Caco-2 (cell line): ENCODE measurements at regions not wholly inside any gene's neighbourhood (a gene's known extent, or its start where the extent isn't known, plus 50 kb on each side); places are given as distances from the start of the nearest gene placed in this dataset.

Experiments
- BruUV-seq: library from RNA; stranded (reverse); fragments of 400-500 nt; replicated peaks from 2 replicates; lab custom pipeline; 2021; lab: Mats Ljungman, UMichigan
- CTCF ChIA-PET: fragments of 300-600 bp; sonication (Branson Sonifier 250); formaldehyde crosslinking; loops from one replicate; lab custom pipeline; 2022; ENCODE audit warnings: antibody characterized with exemption; lab: Charles Lee
- POLR2A ChIA-PET: fragments of 300-600 bp; sonication (Branson Sonifier 250); formaldehyde crosslinking; loops from one replicate; lab custom pipeline; 2022; ENCODE audit warnings: antibody characterized with exemption; lab: Charles Lee
- DNase-seq, 2 experiments: peaks; one replicate each; pipeline versions ENCODE4 v3.0.0 to v3.0.0-alpha.2; 2020 to 2022
- H3K27me3 ChIP-seq: replicated peaks from 2 replicates; pipeline ENCODE4 v1.6.0; 2011; ENCODE audit warnings: low read length; ENCODE audit not compliant: control insufficient read depth, insufficient read depth
- H3K36me3 ChIP-seq: 2 replicates; pipeline ENCODE4 v1.5.1; 2011; ENCODE audit warnings: low read length; ENCODE audit not compliant: control insufficient read depth, insufficient read depth
- H3K4me1 ChIP-seq: fragments of 250-450 bp; sonication (Bioruptor Pico); 2 replicates; pipeline ENCODE4 v1.5.1; 2020; ENCODE audit warnings: mild to moderate bottlenecking
- H3K4me3 ChIP-seq: 2 replicates; pipeline ENCODE4 v1.5.1; 2011; ENCODE audit warnings: low read depth, mild to moderate bottlenecking, control low read depth, low read length
- H3K9me3 ChIP-seq: fragments of 250-450 bp; sonication (Bioruptor Pico); 2 replicates; pipeline ENCODE4 v1.5.1; 2020; ENCODE audit warnings: mild to moderate bottlenecking, moderate library complexity
- H3K27ac Mint-ChIP-seq: one replicate; pipeline ENCODE4 v1.8.0; 2022; ENCODE audit warnings: mixed read lengths; ENCODE audit not compliant: unreplicated experiment
- H3K27me3 Mint-ChIP-seq: one replicate; pipeline ENCODE4 v1.8.0; 2022; ENCODE audit warnings: mixed read lengths; ENCODE audit not compliant: insufficient read depth, unreplicated experiment
- H3K36me3 Mint-ChIP-seq: one replicate; pipeline ENCODE4 v1.8.0; 2022; ENCODE audit warnings: mild to moderate bottlenecking, mixed read lengths; ENCODE audit not compliant: insufficient read depth, unreplicated experiment
- H3K4me1 Mint-ChIP-seq: one replicate; pipeline ENCODE4 v1.8.0; 2022; ENCODE audit warnings: low read depth, mixed read lengths; ENCODE audit not compliant: unreplicated experiment
- H3K4me3 Mint-ChIP-seq: one replicate; pipeline ENCODE4 v1.8.0; 2022; ENCODE audit warnings: mild to moderate bottlenecking, moderate library complexity, mixed read lengths; ENCODE audit not compliant: unreplicated experiment
- H3K9me3 Mint-ChIP-seq: one replicate; pipeline ENCODE4 v1.8.0; 2022; ENCODE audit warnings: mixed read lengths; ENCODE audit not compliant: unreplicated experiment
- CTCF ChIP-seq, 2 experiments: fragments of 200-600 bp in 1 of 2; IDR thresholded peaks; 1 replicate in 1 of 2; 2 replicates in 1 of 2; pipeline versions ENCODE4 v1.5.1 to v1.8.0; 2011 to 2022; ENCODE audit warnings: antibody characterized with exemption in 1 of 2, control low read depth in 1 of 2, inconsistent platforms in 1 of 2, low read depth in 1 of 2, low read length in 1 of 2, mild to moderate bottlenecking in 1 of 2, moderate library complexity in 1 of 2; ENCODE audit not compliant: insufficient read depth in 1 of 2, severe bottlenecking in 1 of 2, unreplicated experiment in 1 of 2
- intact Hi-C: fragments of 100-400 bp; cut with micrococcal nuclease; formaldehyde crosslinking; loops from one replicate; pipeline ENCODE4 v1.10.0; 2022; ENCODE audit not compliant: unreplicated experiment

GRCh38 chr7:142439739-142440138, 181.9 kb upstream of the PRSS58 start:
- POLR2A ChIA-PET = no interaction called here
- Histone ChIP-seq H3K27me3 (no peaks in the 10 kb centered on the region), H3K4me1 (peaks cover 12% of the 10 kb centered on the region; the same call in 1 of the 2 replicates), H3K9me3 (no peaks in the 10 kb centered on the region), H3K36me3 (no peaks in the 10 kb centered on the region), H3K4me3 (no peak overlapping the region)
- no peak for TF ChIP-seq CTCF (IDR thresholded peaks at IDR 0.05; ENCODE audit: insufficient read depth in 1 of 2, low read depth in 1 of 2, low read length in 1 of 2, severe bottlenecking in 1 of 2, unreplicated experiment in 1 of 2)
- no peak overlapping the region for H3K27ac Mint-ChIP-seq
- intact Hi-C loops = no loop called here
- peaks cover 3% of the 10 kb centered on the region for H3K27me3 Mint-ChIP-seq
- DNase-seq = no peak
- H3K9me3 Mint-ChIP-seq = no peaks in the 10 kb centered on the region
- no TSS peak for BruUV-seq
- no peaks in the 10 kb centered on the region for H3K36me3 Mint-ChIP-seq
- peaks cover 16% of the 10 kb centered on the region for H3K4me1 Mint-ChIP-seq
- CTCF ChIA-PET = no interaction called here
- H3K4me3 Mint-ChIP-seq = no peak overlapping the region

- no peaks in the 10 kb centered on the region for H3K9me3 Mint-ChIP-seq
- intact Hi-C loops = no loop called here
- no peak overlapping the region for H3K4me3 Mint-ChIP-seq
- H3K4me1 ChIP-seq = peaks cover 12% of the 10 kb centered on the region; the same call in 1 of the 2 replicates
- no TSS peak for BruUV-seq
- CTCF ChIA-PET = no interaction called here
- no peaks in the 10 kb centered on the region for H3K27me3 ChIP-seq
- H3K4me1 Mint-ChIP-seq = peaks cover 16% of the 10 kb centered on the region
- H3K9me3 ChIP-seq = no peaks in the 10 kb centered on the region
- H3K36me3 Mint-ChIP-seq = no peaks in the 10 kb centered on the region
- DNase-seq = no peak
- H3K36me3 ChIP-seq = no peaks in the 10 kb centered on the region
- no peak overlapping the region for H3K4me3 ChIP-seq
- peaks cover 3% of the 10 kb centered on the region for H3K27me3 Mint-ChIP-seq
- POLR2A ChIA-PET = no interaction called here
- no peak for TF ChIP-seq CTCF (IDR thresholded peaks at IDR 0.05; ENCODE audit: insufficient read depth in 1 of 2, low read depth in 1 of 2, low read length in 1 of 2, severe bottlenecking in 1 of 2, unreplicated experiment in 1 of 2)
- H3K27ac Mint-ChIP-seq = no peak overlapping the region
Observed at GRCh38 chr7:142438923-142439515, 181.2 kb upstream of the PRSS58 start.

GRCh38 chr7:142438235-142438922, 180.5 kb upstream of the PRSS58 start:
- no peaks in the 10 kb centered on the region for H3K9me3 Mint-ChIP-seq
- Histone ChIP-seq H3K9me3 (no peaks in the 10 kb centered on the region), H3K4me3 (no peak overlapping the region), H3K4me1 (peaks cover 12% of the 10 kb centered on the region; the same call in 1 of the 2 replicates), H3K36me3 (no peaks in the 10 kb centered on the region), H3K27me3 (no peaks in the 10 kb centered on the region)
- H3K4me1 Mint-ChIP-seq = peaks cover 16% of the 10 kb centered on the region
- peak in 1 of 2 experiments; percentile 35 for DNase-seq
- peaks cover 3% of the 10 kb centered on the region for H3K27me3 Mint-ChIP-seq
- ChIA-PET CTCF (no interaction called here), POLR2A (no interaction called here)
- no peaks in the 10 kb centered on the region for H3K36me3 Mint-ChIP-seq
- BruUV-seq = no TSS peak
- no peak overlapping the region for H3K27ac Mint-ChIP-seq
- TF ChIP-seq CTCF (IDR thresholded peaks at IDR 0.05; ENCODE audit: insufficient read depth in 1 of 2, low read depth in 1 of 2, low read length in 1 of 2, severe bottlenecking in 1 of 2, unreplicated experiment in 1 of 2) = peak; percentile 49 to 54
- intact Hi-C loops = no loop called here
- H3K4me3 Mint-ChIP-seq = no peak overlapping the region
